ENCODE measurements at regions not wholly inside any gene's neighbourhood (a gene's known extent, or its start where the extent isn't known, plus 50 kb on each side); places are given as distances from the start of the nearest gene placed in this dataset.

DNA sequence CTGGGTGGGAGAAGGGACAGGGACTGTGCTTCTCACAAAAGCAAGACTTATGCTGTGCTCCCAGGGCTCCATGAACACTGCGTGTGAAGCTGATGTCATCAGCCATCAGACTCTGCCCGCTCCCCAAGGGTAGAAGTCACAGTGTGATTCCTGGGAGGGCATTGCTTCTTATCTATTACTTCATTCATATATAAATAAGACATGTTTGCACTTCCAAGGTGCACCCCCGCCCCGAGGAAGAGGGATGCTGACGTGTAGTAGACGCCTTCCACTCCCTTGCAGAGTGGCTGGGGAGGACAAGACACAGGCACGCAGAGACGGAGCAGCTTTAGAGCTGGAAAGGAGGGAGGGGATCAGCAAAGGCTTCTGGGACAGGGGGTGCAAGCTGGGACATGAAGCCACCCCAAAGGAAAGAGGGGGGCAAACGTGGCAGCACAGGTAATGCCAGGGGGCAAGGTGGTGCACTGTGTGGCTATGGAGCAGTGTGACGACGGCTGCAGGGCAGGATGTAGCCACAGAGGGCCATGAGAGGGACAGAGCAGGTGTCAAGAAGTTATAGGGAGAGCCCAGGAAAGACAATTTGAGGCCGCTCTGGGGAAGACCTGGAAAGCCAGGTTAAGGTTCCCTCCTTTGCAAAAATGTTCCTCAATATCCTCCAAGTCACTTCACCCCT lies 558.5 kb downstream of the MN1 start:
- Mint-ChIP-seq H3K27ac (no peak overlapping the region), H3K27me3 (no peaks in the 10 kb centered on the region), H3K4me3 (no peak overlapping the region), H3K9me3 (ENCODE audit: insufficient read depth) (no peaks in the 10 kb centered on the region), H3K4me1 (no peaks in the 10 kb centered on the region)
- WGBS (ENCODE audit: insufficient coverage): 80% methylated on average over 6 of the region's 12 CpGs
- Histone ChIP-seq H3K9me3 (ENCODE audit: control extremely low read depth in 1 of 3, control insufficient read depth in 2 of 3, insufficient read depth in 1 of 3, low read length in 2 of 3) (peaks cover 0 to 5% (median 0%) of the 10 kb centered on the region in 3 donors), H3K36me3 (replicated peaks in 1 of 2; ENCODE audit: control extremely low read depth in 1 of 2, control insufficient read depth in 1 of 2, extremely low read depth in 1 of 2, insufficient read depth in 2 of 2, low read length in 1 of 2) (no peaks in the 10 kb centered on the region), H4K20me1 (ENCODE audit: control insufficient read depth, insufficient read depth, low read length, poor library complexity, severe bottlenecking) (no peaks in the 10 kb centered on the region), H3K9ac (ENCODE audit: low read length) (no peak overlapping the region), H3K4me3 (ENCODE audit: control extremely low read depth in 1 of 5, extremely low read depth in 1 of 5, insufficient read depth in 1 of 5, low read depth in 2 of 5, low read length in 4 of 5) (no peak overlapping the region), H3K4me1 (ENCODE audit: control insufficient read depth in 2 of 2, insufficient read depth in 2 of 2, low read length in 2 of 2) (no peaks in the 10 kb centered on the region), H2AFZ (ENCODE audit: insufficient read depth, low read depth, low read length, poor library complexity, severe bottlenecking) (no peak overlapping the region), H3K27ac (ENCODE audit: low read length in 2 of 2) (no peak overlapping the region), H3K27me3 (replicated peaks in 1 of 4; ENCODE audit: control extremely low read depth in 1 of 4, control insufficient read depth in 3 of 4, insufficient read depth in 4 of 4, low read length in 3 of 4) (peaks cover 0 to 4% (median 0%) of the 10 kb centered on the region in 4 experiments), H3K4me2 (replicated peaks; ENCODE audit: low read depth, low read length, poor library complexity, severe bottlenecking) (no peak overlapping the region), H3K79me2 (ENCODE audit: control insufficient read depth, insufficient read depth, low read length) (no peaks in the 10 kb centered on the region)
- no peak for ATAC-seq (ENCODE audit: low read depth)
- intact Hi-C loops (cut with micrococcal nuclease): no loop called here
- POLR2A ChIA-PET: no interaction called here
- CTCF ChIA-PET: no interaction called here
- TF ChIP-seq EZH2 (IDR thresholded peaks at IDR 0.05; ENCODE audit: borderline replicate concordance, insufficient read depth, low read depth, low read length, poor library complexity, severe bottlenecking) (no peak), CTCF (IDR thresholded peaks at IDR 0.05) (no peak)
- DNase-seq: no peak

GRCh38 chr22:27244328-27244727 lies 557.2 kb downstream of the MN1 start:
- Histone ChIP-seq H2AFZ (ENCODE audit: insufficient read depth, low read depth, low read length, poor library complexity, severe bottlenecking) (no peak overlapping the region), H3K9me3 (ENCODE audit: control extremely low read depth in 1 of 3, control insufficient read depth in 2 of 3, insufficient read depth in 1 of 3, low read length in 2 of 3) (peaks cover 0 to under 1% (median 0%) of the 10 kb centered on the region in 3 donors), H3K9ac (ENCODE audit: low read length) (no peak overlapping the region), H3K27me3 (replicated peaks in 1 of 4; ENCODE audit: control extremely low read depth in 1 of 4, control insufficient read depth in 3 of 4, insufficient read depth in 4 of 4, low read length in 3 of 4) (peaks cover 0 to 4% (median 0%) of the 10 kb centered on the region in 4 experiments), H3K4me1 (ENCODE audit: control insufficient read depth in 2 of 2, insufficient read depth in 2 of 2, low read length in 2 of 2) (no peaks in the 10 kb centered on the region), H3K4me2 (replicated peaks; ENCODE audit: low read depth, low read length, poor library complexity, severe bottlenecking) (no peak overlapping the region), H3K4me3 (ENCODE audit: control extremely low read depth in 1 of 5, extremely low read depth in 1 of 5, insufficient read depth in 1 of 5, low read depth in 2 of 5, low read length in 4 of 5) (no peak overlapping the region), H4K20me1 (ENCODE audit: control insufficient read depth, insufficient read depth, low read length, poor library complexity, severe bottlenecking) (no peaks in the 10 kb centered on the region), H3K36me3 (replicated peaks in 1 of 2; ENCODE audit: control extremely low read depth in 1 of 2, control insufficient read depth in 1 of 2, extremely low read depth in 1 of 2, insufficient read depth in 2 of 2, low read length in 1 of 2) (no peaks in the 10 kb centered on the region), H3K79me2 (ENCODE audit: control insufficient read depth, insufficient read depth, low read length) (no peaks in the 10 kb centered on the region), H3K27ac (ENCODE audit: low read length in 2 of 2) (no peak overlapping the region)
- Mint-ChIP-seq H3K27me3 (no peaks in the 10 kb centered on the region), H3K27ac (no peak overlapping the region), H3K4me3 (no peak overlapping the region), H3K4me1 (no peaks in the 10 kb centered on the region), H3K9me3 (ENCODE audit: insufficient read depth) (no peaks in the 10 kb centered on the region)
- DNase-seq: no peak
- ChIA-PET POLR2A (no interaction called here), CTCF (no interaction called here)
- no peak for ATAC-seq (ENCODE audit: low read depth)
- WGBS (ENCODE audit: insufficient coverage): 97% methylated on average over 3 of the region's 3 CpGs
- intact Hi-C loops (cut with micrococcal nuclease): no loop called here
- TF ChIP-seq CTCF (IDR thresholded peaks at IDR 0.05): no peak
- TF ChIP-seq EZH2 (IDR thresholded peaks at IDR 0.05; ENCODE audit: borderline replicate concordance, insufficient read depth, low read depth, low read length, poor library complexity, severe bottlenecking): no peak
